Fibroblast of the conjunctiva (primary cell): ENCODE measurements at regions not wholly inside any gene's neighbourhood (a gene's known extent, or its start where the extent isn't known, plus 50 kb on each side); places are given as distances from the start of the nearest gene placed in this dataset.

Experiments
- DNase-seq: peaks from one replicate; pipeline ENCODE4 v3.0.0-alpha.2; 2010; ENCODE audit warnings: low read depth

DNA sequence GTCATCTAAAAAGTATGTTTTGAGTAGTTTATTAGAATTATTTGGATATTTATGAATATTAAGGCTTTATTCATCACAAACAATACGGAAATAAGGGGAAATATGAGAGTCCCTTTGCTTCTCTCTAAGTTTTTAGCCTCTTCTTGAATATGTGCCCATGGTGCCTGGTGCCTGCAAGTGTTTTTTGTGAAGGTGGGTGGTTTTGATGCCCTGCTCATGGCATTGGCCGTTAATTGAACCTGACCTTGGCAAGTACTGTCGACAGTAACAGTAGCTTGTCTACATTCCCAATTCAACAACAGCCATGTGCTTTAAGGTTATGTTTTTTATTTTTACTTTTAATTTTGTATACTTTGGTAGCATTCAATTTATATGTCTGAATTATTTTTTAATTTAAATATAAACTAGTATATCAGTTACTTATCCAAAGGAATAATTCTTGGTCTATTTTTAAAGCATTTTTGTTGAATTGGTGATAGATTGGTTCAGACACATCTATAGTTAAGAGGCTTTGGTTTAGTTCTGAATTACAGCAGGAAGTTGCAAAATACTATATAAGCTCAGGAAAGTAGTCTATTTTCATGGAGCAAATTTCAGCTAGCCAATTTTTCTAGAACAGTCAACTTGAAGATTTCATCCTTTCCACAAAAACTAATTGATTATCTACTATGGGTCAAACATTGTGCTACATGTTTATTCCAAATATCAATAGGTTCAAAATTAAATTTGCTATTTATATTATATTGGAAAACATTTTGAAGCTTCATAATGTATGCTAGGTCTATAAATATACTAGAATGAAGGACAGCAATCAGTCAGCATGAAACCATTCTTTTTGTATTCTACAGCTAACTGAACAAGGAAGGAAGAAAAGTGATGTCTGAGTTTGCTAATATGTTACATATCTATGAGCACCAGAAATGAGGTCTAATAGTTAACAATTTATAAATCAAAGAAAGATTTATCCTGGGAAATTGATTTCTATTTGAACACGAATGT lies 184.4 kb downstream of the MRPL39 start:
- DNase-seq, result no peak

DNA sequence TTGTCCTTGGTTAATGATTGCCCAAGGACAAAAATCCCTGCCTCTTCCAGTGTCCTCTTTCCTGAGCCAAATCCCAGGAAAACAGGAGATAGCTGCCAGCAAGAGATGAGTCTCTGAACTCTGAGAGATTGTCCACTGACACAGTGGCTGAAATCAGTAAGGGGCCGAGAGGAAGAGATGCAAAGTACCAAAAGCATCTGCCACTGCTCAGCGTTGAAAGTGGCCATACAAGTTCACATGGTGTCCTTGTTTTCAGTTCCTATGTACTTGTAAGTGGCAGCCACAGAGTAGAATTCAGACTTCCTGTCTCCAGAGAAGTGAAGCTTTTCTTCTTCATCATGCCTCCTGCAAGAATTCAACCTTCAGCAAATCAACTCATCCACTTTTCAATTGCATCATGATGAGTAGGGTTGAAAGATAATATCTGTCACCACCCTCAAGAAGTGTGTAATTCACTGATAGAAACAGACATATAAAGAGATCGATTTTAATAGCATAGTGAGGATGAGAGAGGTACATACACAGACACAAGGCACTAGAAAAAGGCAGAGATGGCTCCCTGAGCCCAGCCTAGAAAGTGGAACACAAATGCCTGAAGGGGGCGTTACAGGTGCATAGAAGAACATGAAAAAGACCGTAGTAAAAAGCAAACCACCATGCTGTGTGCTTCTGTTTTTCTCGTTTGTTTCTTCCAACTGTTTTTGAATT lies 185.8 kb downstream of the MRPL39 start:
- DNase-seq, result peak; percentile 56

DNA sequence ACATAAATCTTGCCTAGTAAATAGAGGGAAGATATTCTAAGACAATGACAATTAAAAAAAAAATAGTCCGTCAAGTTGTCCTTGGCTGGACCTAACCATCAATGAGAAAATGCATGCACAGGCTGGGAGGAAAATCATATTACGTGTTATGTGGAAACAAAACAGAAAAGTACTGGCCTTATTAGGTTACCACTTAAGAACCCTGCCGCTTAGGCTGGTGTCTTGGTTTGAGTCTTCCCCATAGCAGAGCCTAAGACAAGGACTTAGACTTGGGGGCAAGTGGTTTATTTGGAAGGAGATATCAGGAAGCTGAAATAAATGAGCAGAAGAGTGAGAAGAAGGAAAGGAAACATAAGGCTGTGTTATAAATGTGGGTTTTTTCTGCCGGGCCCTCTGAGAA lies 186.4 kb downstream of the MRPL39 start:
- DNase-seq, result no peak

DNA sequence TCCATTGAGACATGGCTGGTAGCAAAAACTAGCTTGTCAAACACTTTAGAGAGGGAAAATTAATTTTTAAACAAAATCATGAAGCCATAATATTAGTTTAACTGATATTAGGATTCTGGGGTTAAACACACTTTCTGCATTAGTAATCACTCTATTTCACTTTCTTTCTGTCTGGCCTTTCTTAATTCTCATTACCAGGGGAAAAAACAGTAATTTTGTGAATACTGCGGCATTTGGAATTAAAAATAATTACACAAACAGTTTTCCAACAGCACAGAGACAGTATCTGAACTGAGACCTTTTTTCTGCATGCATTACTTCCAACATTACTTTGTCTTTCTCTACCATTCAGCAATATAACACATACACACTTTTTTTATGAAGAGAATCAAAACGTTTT lies 190.6 kb downstream of the MRPL39 start:
- no peak for DNase-seq

DNA sequence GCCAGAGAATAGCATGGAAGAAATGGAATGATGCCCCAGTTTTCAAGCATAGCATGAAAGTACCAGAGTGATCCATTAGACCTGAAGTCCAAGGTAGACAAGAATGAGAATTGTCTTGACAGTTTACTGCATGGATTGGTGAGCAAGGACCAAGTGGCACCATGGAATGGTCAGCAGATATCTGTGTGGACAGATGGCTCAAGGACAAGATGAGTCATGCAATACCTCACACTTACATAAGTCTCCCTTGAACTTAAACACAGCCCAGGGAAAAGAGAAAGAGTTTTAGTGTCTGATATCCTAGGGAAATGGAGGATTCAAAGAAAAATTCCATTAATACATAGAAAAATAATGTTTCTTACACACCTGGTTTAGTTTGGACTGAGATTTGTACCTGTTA lies 195.2 kb downstream of the MRPL39 start:
- DNase-seq, result no peak

DNA sequence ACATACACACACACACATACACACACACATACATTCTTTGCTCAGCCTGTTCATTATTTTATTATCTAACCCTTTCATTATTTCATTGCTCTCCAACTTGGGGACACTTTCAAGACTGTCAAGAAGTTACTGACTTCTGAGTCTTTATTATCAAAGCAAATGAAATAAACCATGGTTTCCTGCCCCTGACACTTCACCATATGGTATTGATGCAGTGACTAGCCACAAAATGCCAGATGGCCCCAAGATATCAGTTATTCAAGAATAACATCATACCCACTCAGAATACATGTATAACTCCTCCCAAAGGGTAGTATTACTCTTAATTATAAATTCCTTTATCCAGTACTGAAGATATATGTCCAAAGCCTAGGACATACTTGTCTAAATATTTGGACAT lies 197.3 kb downstream of the MRPL39 start:
- no peak for DNase-seq

DNA sequence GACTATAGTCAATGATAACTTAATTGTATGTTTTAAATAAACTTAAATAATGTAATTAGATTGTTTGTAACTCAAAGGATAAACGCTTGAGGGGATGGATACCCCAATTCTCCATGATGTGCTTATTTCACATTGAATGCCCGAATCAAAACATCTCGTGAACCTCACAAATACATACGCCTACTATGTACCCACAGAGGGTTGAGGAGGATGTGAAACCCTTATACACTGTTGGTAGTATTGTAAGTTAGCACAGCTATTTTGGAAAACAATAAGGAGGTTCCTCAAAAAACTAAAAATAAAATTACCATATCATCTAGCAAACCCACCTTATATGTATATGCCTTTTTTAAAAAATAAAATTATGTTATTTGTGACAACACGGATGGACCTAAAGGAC lies 198.6 kb downstream of the MRPL39 start:
- DNase-seq, result no peak

DNA sequence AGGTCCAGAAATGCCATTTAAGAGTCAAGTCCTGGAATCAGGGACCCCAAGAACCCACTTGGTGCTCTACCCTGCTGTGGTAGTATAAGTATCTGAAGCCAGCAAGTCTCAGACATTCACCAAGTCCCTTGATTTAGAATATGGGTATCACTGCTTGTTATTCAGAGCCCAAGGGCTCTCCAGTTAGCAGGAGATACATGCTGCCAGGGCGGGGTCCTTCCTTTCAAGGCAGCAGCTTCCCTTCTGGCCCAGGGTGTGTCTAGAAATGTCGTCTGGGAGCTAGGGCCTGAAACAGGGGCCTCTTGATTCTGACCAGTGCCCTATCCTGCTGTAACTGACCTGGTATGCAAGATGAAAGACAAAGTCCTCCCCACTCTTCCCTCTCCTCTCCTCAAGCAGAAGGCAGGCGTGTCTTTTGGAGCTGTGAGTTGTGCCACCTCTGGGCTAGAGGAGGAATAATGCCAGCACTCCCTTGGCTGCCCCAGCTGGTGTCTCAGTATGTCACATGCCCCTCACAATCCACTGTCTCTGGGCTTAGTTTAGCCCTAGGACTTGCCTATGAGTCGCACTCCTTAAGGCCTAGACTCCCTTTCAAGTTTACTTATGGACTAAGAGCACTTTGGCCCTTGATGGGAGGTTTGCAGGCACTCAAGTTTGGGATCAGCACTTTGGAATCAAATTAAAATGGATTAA lies 200.2 kb downstream of the MRPL39 start:
- DNase-seq, result no peak

DNA sequence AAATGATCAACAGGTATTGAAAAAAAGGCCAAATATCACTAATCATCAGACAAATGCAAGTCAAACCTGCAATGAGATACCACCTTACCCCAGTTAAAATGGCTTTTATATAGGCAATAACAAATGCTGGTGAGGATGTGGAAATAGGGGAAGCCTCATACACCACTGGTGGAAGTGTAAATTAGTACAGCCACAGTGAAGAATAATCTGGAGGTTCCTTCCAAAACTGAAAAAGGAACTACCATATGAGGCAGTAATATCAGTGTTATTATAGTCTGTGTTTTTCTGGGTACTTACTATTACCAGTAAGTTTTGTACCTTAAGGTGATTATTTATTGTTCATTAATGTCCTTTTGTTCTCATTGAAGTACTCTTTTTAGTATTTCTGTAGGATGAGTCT lies 201.3 kb downstream of the MRPL39 start:
- no peak for DNase-seq

DNA sequence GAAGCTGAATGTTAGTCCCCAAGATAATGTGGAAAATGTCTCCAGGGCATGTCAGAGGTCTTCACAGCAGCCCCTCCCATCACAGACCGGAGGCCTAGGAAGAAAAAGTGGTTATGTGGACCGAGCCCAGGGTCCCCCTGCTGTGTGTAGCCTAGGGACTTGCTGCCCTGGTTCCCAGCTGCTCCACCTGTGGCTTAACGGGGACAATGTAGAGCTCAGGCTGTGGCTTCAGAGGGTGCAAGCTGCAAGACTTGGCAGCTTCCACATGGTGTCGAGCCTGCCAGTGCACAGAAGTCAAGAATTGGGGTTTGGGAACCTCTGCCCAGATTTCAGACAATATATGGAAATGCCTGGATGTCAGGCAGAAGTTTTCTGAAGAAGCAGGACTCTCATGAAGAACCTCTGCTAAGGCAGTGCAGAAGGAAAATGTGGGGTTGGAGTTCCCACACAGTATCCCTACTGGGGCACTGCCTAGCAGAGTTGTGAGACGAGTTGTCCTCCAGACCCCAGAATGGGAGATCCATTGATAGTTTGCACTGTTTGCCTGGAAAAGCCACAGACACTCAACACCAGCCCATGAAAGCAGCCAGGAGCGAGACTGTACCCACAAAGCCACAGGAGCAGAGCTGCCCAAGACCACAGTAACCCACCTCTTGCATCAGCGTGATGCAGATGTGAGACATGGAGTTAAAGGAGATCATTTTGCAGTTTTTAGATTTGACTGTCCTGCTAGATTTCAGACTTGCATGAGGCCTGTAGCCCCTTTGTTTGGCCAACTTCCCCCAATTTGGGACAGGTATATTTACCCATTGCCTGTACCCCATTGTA lies 204.9 kb downstream of the MRPL39 start:
- DNase-seq, result no peak

DNA sequence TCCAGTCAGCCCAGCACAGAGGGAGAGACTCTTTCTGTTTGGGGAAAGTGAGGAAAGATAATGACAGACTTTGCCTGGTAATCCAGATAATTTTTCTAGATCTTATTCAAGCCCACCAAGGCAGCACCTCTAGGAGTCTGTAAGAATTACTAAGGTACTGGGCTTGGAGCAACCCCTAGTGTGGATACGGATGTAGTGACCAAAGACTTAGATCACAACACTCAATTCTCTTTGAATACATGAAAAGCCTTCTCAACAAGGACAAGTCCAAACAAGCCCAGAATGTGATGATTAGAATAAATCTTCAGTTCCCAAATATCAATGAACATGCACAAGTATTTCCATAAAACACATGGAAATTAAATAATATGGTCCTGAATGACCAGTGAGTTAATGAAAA lies 206.9 kb downstream of the MRPL39 start:
- no peak for DNase-seq

DNA sequence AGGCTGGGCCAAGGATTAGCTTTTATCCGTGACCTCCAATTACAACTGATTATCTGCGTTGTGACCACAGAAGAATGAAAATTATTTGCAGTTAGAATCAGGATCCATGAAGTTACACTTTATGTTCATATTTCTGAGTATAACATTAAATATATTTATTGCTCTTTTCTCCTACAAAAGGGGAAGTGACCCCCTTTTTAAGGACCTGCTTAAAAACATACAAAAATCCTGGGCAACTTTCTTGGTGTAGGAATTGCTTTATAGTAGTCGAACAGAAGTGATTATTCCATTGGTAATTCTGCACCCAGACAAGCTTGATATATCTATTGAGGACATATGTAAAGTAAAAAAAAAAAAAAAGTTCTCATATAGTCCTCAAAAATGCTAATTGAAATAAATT lies 208.7 kb downstream of the MRPL39 start:
- no peak for DNase-seq

DNA sequence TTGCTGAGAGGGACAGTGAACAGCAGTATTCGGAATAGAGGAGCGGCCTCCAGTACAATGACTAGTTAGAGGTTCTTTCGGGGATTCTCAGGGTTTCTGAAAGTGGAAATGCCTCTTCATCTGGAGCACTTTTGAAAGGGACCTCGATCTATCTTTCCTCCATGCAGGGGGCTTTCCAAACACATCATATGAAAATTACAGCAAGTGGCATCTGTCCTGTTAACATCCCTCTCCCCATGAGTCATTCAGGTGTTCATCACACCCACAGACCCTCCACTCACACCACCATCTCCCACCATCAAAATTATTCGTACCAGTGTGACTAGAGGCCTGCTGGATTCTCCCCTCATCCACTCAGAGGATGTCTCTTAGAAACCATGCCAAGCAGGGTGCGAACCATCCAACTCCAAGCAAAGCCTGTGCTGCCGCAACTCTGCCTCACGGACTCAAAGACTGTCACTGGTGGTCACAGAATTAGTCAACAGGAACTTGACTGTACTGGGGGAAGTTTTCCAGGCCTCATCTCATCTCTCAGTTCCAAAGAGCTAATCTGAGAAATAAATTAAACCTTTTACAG lies 211.1 kb downstream of the MRPL39 start:
- DNase-seq, result no peak

DNA sequence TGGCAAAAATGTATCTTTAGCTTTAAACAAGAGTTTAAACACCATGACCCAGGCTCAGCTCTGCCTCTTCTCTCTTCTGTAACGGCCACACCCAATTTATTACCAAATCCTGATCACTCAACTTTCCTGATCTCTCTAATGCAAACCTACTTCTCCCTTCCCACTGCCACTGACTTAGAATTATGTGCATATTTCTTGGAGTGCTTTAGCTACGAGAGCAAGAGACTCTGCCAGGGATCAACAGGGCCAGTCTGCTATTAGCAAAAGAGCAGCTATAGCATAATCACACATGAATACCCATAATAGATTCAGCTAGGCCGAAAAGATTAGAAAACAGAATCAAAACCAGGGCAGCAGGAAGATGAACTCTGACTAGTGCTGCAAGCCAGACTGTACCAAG lies 215.5 kb downstream of the MRPL39 start:
- no peak for DNase-seq

DNA sequence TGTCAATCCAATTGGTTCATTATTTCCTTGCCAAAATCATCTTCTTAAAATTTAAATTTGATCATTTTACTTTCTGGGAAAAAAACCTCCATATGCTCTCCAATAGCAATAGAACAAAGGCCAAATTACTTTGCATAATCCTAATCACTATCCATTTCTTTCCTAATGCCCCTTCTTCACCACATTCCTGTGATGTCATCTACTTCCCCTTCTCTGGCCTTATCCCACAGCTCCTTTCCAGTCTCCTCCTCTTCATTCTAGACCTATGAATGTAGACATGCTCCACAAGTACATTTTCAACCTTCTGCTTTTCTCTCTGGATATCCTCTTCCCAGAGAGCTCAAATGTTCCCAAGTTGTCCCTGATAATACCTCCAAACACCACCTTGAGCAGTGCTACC lies 216.6 kb downstream of the MRPL39 start:
- no peak for DNase-seq

DNA sequence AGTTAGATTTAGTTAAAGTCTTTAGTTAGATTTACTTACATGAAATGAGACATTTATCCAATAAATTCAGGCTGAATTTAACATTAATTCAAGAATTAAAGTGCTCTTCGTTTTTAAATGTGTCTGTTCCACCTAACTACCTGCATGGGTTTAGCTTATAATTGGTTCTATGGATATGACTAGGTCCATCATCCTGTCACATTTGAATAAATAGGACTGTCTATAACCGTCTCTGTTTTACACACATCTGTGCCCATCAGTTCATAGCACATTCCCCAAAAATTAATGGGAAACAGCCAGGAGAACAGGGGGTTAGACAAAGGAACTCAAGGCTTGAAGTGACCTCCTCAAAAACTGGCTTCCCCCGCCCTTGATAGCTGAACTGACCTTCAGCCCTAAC lies 219.6 kb downstream of the MRPL39 start:
- DNase-seq, result no peak

DNA sequence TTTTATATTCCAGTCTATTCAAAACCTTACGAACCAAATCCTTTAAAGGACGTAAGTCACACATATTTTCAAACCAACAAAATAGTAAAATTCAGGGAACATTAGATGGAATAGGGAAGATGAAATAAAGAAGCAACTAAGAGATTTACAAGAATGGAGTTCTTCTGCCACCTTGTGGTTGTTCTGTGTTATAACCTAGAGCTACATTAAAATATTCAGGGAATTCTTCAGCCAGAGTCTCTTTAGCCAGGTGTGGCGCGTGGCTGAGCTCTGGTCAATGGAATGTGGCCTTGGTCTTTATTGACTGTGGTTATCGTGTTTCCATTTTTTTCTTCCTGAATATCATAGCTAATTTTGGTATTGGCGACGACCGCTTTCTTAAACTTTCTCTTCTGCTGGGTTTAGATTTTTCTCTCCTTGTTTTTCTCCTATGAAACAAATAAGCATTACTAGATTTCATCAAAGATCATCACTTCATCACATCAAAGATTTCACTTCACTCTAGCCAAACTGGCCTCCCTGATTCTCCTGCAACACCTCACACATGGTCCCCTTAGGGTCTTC lies 221.3 kb downstream of the MRPL39 start:
- peak; percentile 73 for DNase-seq

DNA sequence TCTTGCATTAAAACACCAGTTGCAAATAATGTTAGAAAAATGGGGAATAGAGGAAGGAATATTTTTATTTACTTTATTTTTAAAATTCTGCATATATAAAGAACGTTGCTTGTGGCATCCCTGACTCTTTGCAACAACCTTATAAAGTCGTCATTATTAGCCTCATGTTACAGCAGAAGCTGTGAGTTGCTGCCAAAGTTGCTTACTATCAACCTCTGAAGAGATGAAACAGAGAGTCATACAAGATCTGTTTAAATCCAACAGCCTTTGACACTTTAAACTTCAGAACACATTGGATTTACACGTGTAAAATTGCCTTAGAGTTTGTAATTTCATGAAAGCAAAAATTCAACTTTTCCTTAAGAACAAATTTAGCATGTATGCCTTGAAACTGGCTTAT lies 221.9 kb downstream of the MRPL39 start:
- DNase-seq, result no peak

DNA sequence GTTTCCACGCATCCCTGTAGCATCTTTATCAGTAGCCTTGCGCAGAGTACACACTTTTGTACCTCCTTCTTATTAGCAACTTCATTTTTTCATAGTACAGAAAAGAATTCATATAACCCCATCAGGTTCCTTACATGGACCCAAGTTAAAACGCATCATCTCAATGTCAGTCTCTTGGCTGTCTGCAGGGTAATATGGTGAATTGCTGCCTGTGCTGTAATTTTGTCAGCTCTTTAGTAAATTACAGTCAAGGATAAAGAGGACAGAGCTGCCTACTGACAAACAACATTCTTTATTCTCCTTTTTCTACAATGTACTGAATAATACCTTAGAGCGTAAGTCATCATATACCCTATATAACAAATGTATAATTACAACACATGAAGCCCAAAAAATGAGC lies 222.5 kb downstream of the MRPL39 start:
- DNase-seq, result no peak

DNA sequence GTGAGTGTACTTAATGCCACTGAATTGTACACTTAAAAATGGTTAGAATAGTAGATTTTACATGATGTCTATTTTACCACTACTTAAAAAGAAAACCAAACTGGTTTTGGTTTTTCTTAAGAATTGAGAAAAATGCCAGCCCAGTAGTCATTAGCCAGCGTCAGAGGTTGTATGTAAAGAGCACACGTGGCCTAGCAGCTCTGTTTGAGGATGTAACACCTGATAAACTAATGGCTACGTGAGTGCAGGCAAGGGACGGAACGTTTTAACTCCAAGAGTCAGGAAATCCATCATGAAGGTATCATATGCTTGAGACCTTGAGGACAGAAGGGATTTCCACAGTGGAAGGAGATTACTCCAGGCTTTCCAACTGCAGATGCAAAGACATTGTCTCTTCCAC lies 223.7 kb downstream of the MRPL39 start:
- no peak for DNase-seq

DNA sequence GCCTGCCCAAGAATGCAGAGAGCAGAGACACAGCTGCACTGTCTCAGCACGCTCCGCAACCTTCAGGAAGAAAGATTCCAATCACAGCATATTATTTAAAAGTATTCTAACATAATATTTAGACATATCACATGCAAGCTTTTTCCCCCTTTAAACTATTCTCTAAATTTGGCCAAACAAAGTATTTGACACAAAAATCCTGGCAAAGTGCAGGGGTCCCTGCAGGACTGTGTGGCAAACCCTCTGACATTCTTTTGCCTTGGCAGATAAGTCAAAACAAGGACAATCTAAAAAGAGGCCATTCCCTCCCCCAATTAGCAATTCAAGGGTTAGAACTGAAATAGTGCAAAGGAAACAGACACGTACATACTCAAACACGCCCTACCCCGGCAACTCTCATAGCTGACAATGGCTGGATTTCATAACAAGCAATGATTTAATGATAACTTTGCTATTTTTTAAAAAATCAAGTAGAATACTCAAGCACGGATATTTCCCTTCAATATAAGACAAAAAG lies 225.3 kb downstream of the MRPL39 start:
- DNase-seq, result no peak
